Glutamatergic neuron (in vitro differentiated cells): ENCODE measurements at regions not wholly inside any gene's neighbourhood (a gene's known extent, or its start where the extent isn't known, plus 50 kb on each side); places are given as distances from the start of the nearest gene placed in this dataset.
"Not testable (repeated sequence)": the region's sequence is repeated elsewhere in the genome, so short reads cannot be mapped to it uniquely, and the experiment has no call there.

Experiments used
- DNase-seq: peaks from one replicate; pipeline ENCODE4 v3.0.0; 2022
- H3K27ac Mint-ChIP-seq: one replicate; pipeline ENCODE4 v1.8.0; 2020; ENCODE audit warnings: mild to moderate bottlenecking, mixed read lengths, inconsistent platforms; ENCODE audit not compliant: unreplicated experiment
- H3K27me3 Mint-ChIP-seq: one replicate; pipeline ENCODE4 v1.8.0; 2020; ENCODE audit warnings: mild to moderate bottlenecking, moderate library complexity, mixed read lengths, inconsistent platforms; ENCODE audit not compliant: unreplicated experiment
- H3K36me3 Mint-ChIP-seq: one replicate; pipeline ENCODE4 v1.8.0; 2020; ENCODE audit warnings: mild to moderate bottlenecking, mixed read lengths, inconsistent platforms; ENCODE audit not compliant: unreplicated experiment
- H3K4me1 Mint-ChIP-seq: one replicate; pipeline ENCODE4 v1.8.0; 2020; ENCODE audit warnings: mild to moderate bottlenecking, low read depth, mixed read lengths, inconsistent platforms; ENCODE audit not compliant: unreplicated experiment
- H3K4me3 Mint-ChIP-seq: one replicate; pipeline ENCODE4 v1.8.0; 2020; ENCODE audit warnings: mild to moderate bottlenecking, mixed read lengths, inconsistent platforms; ENCODE audit not compliant: unreplicated experiment
- H3K9me3 Mint-ChIP-seq: one replicate; pipeline ENCODE4 v1.8.0; 2020; ENCODE audit warnings: mild to moderate bottlenecking, moderate library complexity, mixed read lengths, inconsistent platforms; ENCODE audit not compliant: unreplicated experiment
- CTCF ChIP-seq: fragments of 200-600 bp; sonication (generic); IDR thresholded peaks from one replicate; pipeline ENCODE4 v1.5.0; 2021; ENCODE audit not compliant: partially characterized antibody, unreplicated experiment

GRCh38 chr3:70466096-70466495, 153.7 kb upstream of the MDFIC2 start:
- Mint-ChIP-seq H3K9me3 (no peaks in the 10 kb centered on the region), H3K27me3 (peaks cover 2% of the 10 kb centered on the region), H3K4me1 (no peaks in the 10 kb centered on the region), H3K36me3 (peaks cover 7% of the 10 kb centered on the region), H3K27ac (no peak overlapping the region), H3K4me3 (no peak overlapping the region)
- no peak for TF ChIP-seq CTCF
- DNase-seq, result no peak

GRCh38 chr3:70464876-70465275, 152.4 kb upstream of the MDFIC2 start:
- Mint-ChIP-seq H3K4me1 (no peaks in the 10 kb centered on the region), H3K9me3 (no peaks in the 10 kb centered on the region), H3K27ac (no peak overlapping the region), H3K27me3 (peaks cover 3% of the 10 kb centered on the region), H3K4me3 (no peak overlapping the region), H3K36me3 (peaks cover 12% of the 10 kb centered on the region)
- DNase-seq, result no peak
- TF ChIP-seq CTCF, result no peak

GRCh38 chr3:70464465-70464864, 152.0 kb upstream of the MDFIC2 start:
- DNase-seq, result no peak
- Mint-ChIP-seq H3K4me3 (no peak overlapping the region), H3K9me3 (no peaks in the 10 kb centered on the region), H3K27ac (no peak overlapping the region), H3K36me3 (peaks cover 12% of the 10 kb centered on the region), H3K4me1 (no peaks in the 10 kb centered on the region), H3K27me3 (peaks cover 3% of the 10 kb centered on the region)
- TF ChIP-seq CTCF, result no peak

- not testable (repeated sequence) for H3K4me1 Mint-ChIP-seq, H3K9me3 Mint-ChIP-seq, H3K36me3 Mint-ChIP-seq, H3K27ac Mint-ChIP-seq, H3K4me3 Mint-ChIP-seq, H3K27me3 Mint-ChIP-seq, DNase-seq
Observed at GRCh38 chr3:70450220-70450619, 137.8 kb upstream of the MDFIC2 start.

- not testable (repeated sequence) for H3K4me3 Mint-ChIP-seq, DNase-seq, H3K4me1 Mint-ChIP-seq, H3K36me3 Mint-ChIP-seq, H3K27me3 Mint-ChIP-seq, H3K9me3 Mint-ChIP-seq, H3K27ac Mint-ChIP-seq
Observed at GRCh38 chr3:70435422-70435821, 123.0 kb upstream of the MDFIC2 start.

- no peak for TF ChIP-seq CTCF
- Mint-ChIP-seq H3K9me3 (no peaks in the 10 kb centered on the region), H3K4me1 (no peaks in the 10 kb centered on the region), H3K27ac (no peak overlapping the region), H3K36me3 (no peaks in the 10 kb centered on the region), H3K4me3 (no peak overlapping the region), H3K27me3 (no peaks in the 10 kb centered on the region)
- DNase-seq, result no peak
Observed at GRCh38 chr3:70433091-70433490, 120.7 kb upstream of the MDFIC2 start.
